ENCODE measurements at regions not wholly inside any gene's neighbourhood (a gene's known extent, or its start where the extent isn't known, plus 50 kb on each side); places are given as distances from the start of the nearest gene placed in this dataset.

- no peak for TF ChIP-seq CTCF (IDR thresholded peaks at IDR 0.05)
- TF ChIP-seq ZFX (IDR thresholded peaks at IDR 0.05; ENCODE audit: borderline replicate concordance), result no peak
Observed at GRCh38 chr9:13901176-13901575, 412.8 kb downstream of the NFIB start.
